Keratinocyte (primary cell): ENCODE measurements at regions not wholly inside any gene's neighbourhood (a gene's known extent, or its start where the extent isn't known, plus 50 kb on each side); places are given as distances from the start of the nearest gene placed in this dataset.

Experiments used
- CTCF ChIP-seq, 3 experiments: IDR thresholded peaks in 1 of 3; conservative IDR thresholded peaks in 1 of 3; optimal IDR thresholded peaks in 1 of 3; 2 replicates in 2 of 3; 3 replicates in 1 of 3; pipeline versions ENCODE3 to v1.5.1; 2011; ENCODE audit warnings: low read length in 3 of 3, mild to moderate bottlenecking in 3 of 3, moderate library complexity in 2 of 3, control low read depth in 1 of 3, inconsistent platforms in 1 of 3; ENCODE audit not compliant: insufficient read depth in 2 of 3; ENCODE audit errors: extremely low read depth in 1 of 3
- EZH2 ChIP-seq: IDR thresholded peaks from one replicate; pipeline ENCODE4 v1.6.1; 2012; ENCODE audit warnings: inconsistent platforms, mild to moderate bottlenecking, low read length, moderate library complexity

- no peak for TF ChIP-seq CTCF (optimal IDR thresholded peaks at IDR 0.05 in 1 of 3, IDR thresholded peaks at IDR 0.05 in 1 of 3, conservative IDR thresholded peaks at IDR 0.05 in 1 of 3; ENCODE audit: extremely low read depth in 1 of 3, insufficient read depth in 2 of 3, low read length in 3 of 3)
- no peak for TF ChIP-seq EZH2
These were observed 54.1 kb upstream of the NPSR1 start for GRCh38 chr7:34603711-34604444.
